Tibial artery (tissue), 4 donors: ENCODE measurements at regions not wholly inside any gene's neighbourhood (a gene's known extent, or its start where the extent isn't known, plus 50 kb on each side); places are given as distances from the start of the nearest gene placed in this dataset.

Experiments
- DNase-seq, 2 donors: peaks; one replicate each; pipeline ENCODE4 v3.0.0-alpha.2; 2019
- H3K27ac ChIP-seq, 2 donors: fragments of 200-600 bp; sonication (generic) in 1 of 2; 1 replicate in 1 of 2; 2 replicates in 1 of 2; pipeline ENCODE4 v1.5.1; 2018 to 2019; ENCODE audit warnings: mild to moderate bottlenecking in 1 of 2
- H3K27me3 ChIP-seq, 2 donors: fragments of 200-600 bp; sonication (generic) in 1 of 2; one replicate each; pipeline versions ENCODE4 v1.5.1 to v1.6.0; 2016 to 2019
- H3K36me3 ChIP-seq, 3 donors: fragments of 200-600 bp; sonication (generic) in 2 of 3; one replicate each; pipeline ENCODE4 v1.5.1; 2016 to 2019; ENCODE audit warnings: mild to moderate bottlenecking in 2 of 3
- H3K4me1 ChIP-seq, 4 donors: fragments of 200-600 bp; sonication (generic) in 2 of 4; 1 replicate in 3 of 4; 2 replicates in 1 of 4; pipeline ENCODE4 v1.5.1; 2016 to 2019
- H3K4me3 ChIP-seq, 2 donors: fragments of 200-600 bp; sonication (generic) in 1 of 2; 1 replicate in 1 of 2; 2 replicates in 1 of 2; pipeline ENCODE4 v1.5.1; 2018 to 2019; ENCODE audit warnings: mild to moderate bottlenecking in 2 of 2
- H3K9me3 ChIP-seq, 3 donors: fragments of 200-600 bp; sonication (generic) in 1 of 3; one replicate each; pipeline ENCODE4 v1.5.1; 2016 to 2019
- CTCF ChIP-seq, 2 experiments: fragments of 200-600 bp in 1 of 2; fragments of 450-650 bp in 1 of 2; IDR thresholded peaks; one replicate each; pipeline ENCODE4 v1.5.1; 2017 to 2019; ENCODE audit warnings: antibody characterized with exemption in 2 of 2, mild to moderate bottlenecking in 1 of 2, moderate library complexity in 1 of 2
- intact Hi-C: fragments of 100-400 bp; cut with DNase I; formaldehyde crosslinking; loops from one replicate; pipeline ENCODE4 v1.15.0; 2023; ENCODE audit warnings: low total_unique reads

GRCh38 chr4:13137390-13137789 lies 346.8 kb downstream of the RAB28 start:
- DNase-seq = no peak
- Histone ChIP-seq H3K27me3 (no peaks in the 10 kb centered on the region), H3K4me1 (no peaks in the 10 kb centered on the region), H3K9me3 (peaks cover 0 to 4% (median 0%) of the 10 kb centered on the region in 3 donors), H3K27ac (no peak overlapping the region), H3K4me3 (no peak overlapping the region), H3K36me3 (no peaks in the 10 kb centered on the region)
- no peak for TF ChIP-seq CTCF (IDR thresholded peaks at IDR 0.05)
- intact Hi-C loops = no loop called here

GRCh38 chr4:13133700-13134099 lies 350.4 kb downstream of the RAB28 start:
- TF ChIP-seq CTCF (IDR thresholded peaks at IDR 0.05) = no peak
- H3K9me3 ChIP-seq = peaks cover 0 to 4% (median 0%) of the 10 kb centered on the region in 3 donors
- DNase-seq = no peak
- no peaks in the 10 kb centered on the region for H3K4me1 ChIP-seq
- H3K36me3 ChIP-seq = no peaks in the 10 kb centered on the region
- intact Hi-C loops = no loop called here
- no peaks in the 10 kb centered on the region for H3K27me3 ChIP-seq
- no peak overlapping the region for H3K27ac ChIP-seq
- no peak overlapping the region for H3K4me3 ChIP-seq

GRCh38 chr4:13130848-13131247 lies 353.3 kb downstream of the RAB28 start:
- H3K9me3 ChIP-seq = peaks cover 0 to 4% (median 0%) of the 10 kb centered on the region in 3 donors
- no peak for DNase-seq
- no peak overlapping the region for H3K4me3 ChIP-seq
- TF ChIP-seq CTCF (IDR thresholded peaks at IDR 0.05) = no peak
- H3K4me1 ChIP-seq = no peaks in the 10 kb centered on the region
- H3K36me3 ChIP-seq = no peaks in the 10 kb centered on the region
- intact Hi-C loops = no loop called here
- no peak overlapping the region for H3K27ac ChIP-seq
- no peaks in the 10 kb centered on the region for H3K27me3 ChIP-seq

- no peak for TF ChIP-seq CTCF (IDR thresholded peaks at IDR 0.05)
These were observed 355.0 kb downstream of the RAB28 start for GRCh38 chr4:13129095-13129494.

GRCh38 chr4:13126976-13127910 lies 356.9 kb downstream of the RAB28 start:
- H3K27ac ChIP-seq = no peak overlapping the region
- TF ChIP-seq CTCF (IDR thresholded peaks at IDR 0.05) = no peak
- no peaks in the 10 kb centered on the region for H3K4me1 ChIP-seq
- no peak for DNase-seq
- no peaks in the 10 kb centered on the region for H3K36me3 ChIP-seq
- H3K9me3 ChIP-seq = no peaks in the 10 kb centered on the region
- H3K27me3 ChIP-seq = no peaks in the 10 kb centered on the region
- intact Hi-C loops = no loop called here
- H3K4me3 ChIP-seq = no peak overlapping the region

More at GRCh38 chr4:13129095-13129494, 355.0 kb downstream of the RAB28 start:
- H3K27ac ChIP-seq = no peak overlapping the region
- H3K4me3 ChIP-seq = no peak overlapping the region
- no peaks in the 10 kb centered on the region for H3K27me3 ChIP-seq
- no peaks in the 10 kb centered on the region for H3K4me1 ChIP-seq
- intact Hi-C loops = no loop called here
- DNase-seq = no peak
- no peaks in the 10 kb centered on the region for H3K9me3 ChIP-seq
- no peaks in the 10 kb centered on the region for H3K36me3 ChIP-seq
